ENCODE measurements at regions not wholly inside any gene's neighbourhood (a gene's known extent, or its start where the extent isn't known, plus 50 kb on each side); places are given as distances from the start of the nearest gene placed in this dataset.

DNA sequence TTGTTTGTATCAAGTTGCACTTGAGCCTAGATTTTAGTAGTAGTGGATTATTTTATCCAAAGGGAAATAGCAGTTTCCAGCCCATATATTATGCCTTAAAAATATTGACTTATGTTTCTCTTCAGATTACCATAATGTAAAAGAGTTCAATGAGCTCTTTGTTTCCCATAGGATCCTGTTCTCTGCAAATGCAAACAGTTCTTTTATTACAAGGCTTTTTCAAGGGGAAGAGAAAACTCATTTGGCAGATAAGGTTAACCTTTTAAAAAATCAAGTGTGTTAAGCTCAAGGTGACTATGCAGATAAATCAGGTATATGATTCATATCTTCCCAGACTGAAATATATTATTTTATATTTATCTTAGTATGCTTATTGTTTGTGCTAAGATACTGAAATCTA is 961.2 kb upstream of the SPRY2 start:
- no peak for TF ChIP-seq POLR2A (IDR thresholded peaks at IDR 0.05)
- TF ChIP-seq, protein P1, sequence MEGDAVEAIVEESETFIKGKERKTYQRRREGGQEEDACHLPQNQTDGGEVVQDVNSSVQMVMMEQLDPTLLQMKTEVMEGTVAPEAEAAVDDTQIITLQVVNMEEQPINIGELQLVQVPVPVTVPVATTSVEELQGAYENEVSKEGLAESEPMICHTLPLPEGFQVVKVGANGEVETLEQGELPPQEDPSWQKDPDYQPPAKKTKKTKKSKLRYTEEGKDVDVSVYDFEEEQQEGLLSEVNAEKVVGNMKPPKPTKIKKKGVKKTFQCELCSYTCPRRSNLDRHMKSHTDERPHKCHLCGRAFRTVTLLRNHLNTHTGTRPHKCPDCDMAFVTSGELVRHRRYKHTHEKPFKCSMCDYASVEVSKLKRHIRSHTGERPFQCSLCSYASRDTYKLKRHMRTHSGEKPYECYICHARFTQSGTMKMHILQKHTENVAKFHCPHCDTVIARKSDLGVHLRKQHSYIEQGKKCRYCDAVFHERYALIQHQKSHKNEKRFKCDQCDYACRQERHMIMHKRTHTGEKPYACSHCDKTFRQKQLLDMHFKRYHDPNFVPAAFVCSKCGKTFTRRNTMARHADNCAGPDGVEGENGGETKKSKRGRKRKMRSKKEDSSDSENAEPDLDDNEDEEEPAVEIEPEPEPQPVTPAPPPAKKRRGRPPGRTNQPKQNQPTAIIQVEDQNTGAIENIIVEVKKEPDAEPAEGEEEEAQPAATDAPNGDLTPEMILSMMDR (IDR thresholded peaks at IDR 0.05), result no peak
